ENCODE measurements at regions not wholly inside any gene's neighbourhood (a gene's known extent, or its start where the extent isn't known, plus 50 kb on each side); places are given as distances from the start of the nearest gene placed in this dataset.
"Not testable (repeated sequence)": the region's sequence is repeated elsewhere in the genome, so short reads cannot be mapped to it uniquely, and the experiment has no call there.

- DNase-seq = no peak
- no peaks in the 10 kb centered on the region for H3K36me3 ChIP-seq
- H3K4me1 ChIP-seq = no peaks in the 10 kb centered on the region
- H3K27ac ChIP-seq = no peak overlapping the region
- H3K27me3 ChIP-seq = no peaks in the 10 kb centered on the region
- intact Hi-C loops (cut with DNase I) = no loop called here
- H3K9me3 ChIP-seq = no peaks in the 10 kb centered on the region
- no peak for TF ChIP-seq POLR2A (IDR thresholded peaks at IDR 0.05)
- TF ChIP-seq POLR2AphosphoS5 (IDR thresholded peaks at IDR 0.05) = no peak
- no peak for TF ChIP-seq EP300 (IDR thresholded peaks at IDR 0.05)
- TF ChIP-seq, protein P1, sequence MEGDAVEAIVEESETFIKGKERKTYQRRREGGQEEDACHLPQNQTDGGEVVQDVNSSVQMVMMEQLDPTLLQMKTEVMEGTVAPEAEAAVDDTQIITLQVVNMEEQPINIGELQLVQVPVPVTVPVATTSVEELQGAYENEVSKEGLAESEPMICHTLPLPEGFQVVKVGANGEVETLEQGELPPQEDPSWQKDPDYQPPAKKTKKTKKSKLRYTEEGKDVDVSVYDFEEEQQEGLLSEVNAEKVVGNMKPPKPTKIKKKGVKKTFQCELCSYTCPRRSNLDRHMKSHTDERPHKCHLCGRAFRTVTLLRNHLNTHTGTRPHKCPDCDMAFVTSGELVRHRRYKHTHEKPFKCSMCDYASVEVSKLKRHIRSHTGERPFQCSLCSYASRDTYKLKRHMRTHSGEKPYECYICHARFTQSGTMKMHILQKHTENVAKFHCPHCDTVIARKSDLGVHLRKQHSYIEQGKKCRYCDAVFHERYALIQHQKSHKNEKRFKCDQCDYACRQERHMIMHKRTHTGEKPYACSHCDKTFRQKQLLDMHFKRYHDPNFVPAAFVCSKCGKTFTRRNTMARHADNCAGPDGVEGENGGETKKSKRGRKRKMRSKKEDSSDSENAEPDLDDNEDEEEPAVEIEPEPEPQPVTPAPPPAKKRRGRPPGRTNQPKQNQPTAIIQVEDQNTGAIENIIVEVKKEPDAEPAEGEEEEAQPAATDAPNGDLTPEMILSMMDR (IDR thresholded peaks at IDR 0.05) = no peak
- no peak overlapping the region for H3K4me3 ChIP-seq
- WGBS, 2 donors = 87 to 92% methylated on average over 3 of the region's 3 CpGs
These were observed 457.5 kb downstream of the FGF13 start for GRCh38 chrX:138254001-138254400.

DNA sequence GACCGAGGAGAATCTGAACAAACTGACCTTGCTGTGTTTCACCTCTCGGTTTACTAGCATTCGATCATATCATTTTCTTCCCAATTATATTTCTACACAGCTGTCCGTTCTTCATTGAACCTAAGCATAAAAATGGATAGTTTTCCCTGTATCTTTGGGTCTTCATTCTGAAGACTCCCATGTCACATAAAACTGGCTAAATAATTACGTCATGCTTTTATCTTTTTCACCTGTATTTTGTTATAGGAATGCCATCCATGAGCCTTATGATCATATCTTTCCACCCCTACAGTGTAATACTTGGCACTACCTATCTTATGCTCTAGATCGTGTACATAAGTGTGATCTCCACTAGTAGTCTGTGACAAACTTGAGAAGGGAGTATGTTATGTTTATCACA lies 456.1 kb downstream of the FGF13 start:
- no peak for DNase-seq
- WGBS, 2 donors = 86 to 89% methylated on average over 6 of the region's 6 CpGs
- no peak overlapping the region for H3K4me3 ChIP-seq
- no peaks in the 10 kb centered on the region for H3K36me3 ChIP-seq
- no peaks in the 10 kb centered on the region for H3K4me1 ChIP-seq
- intact Hi-C loops (cut with DNase I) = no loop called here
- no peak overlapping the region for H3K27ac ChIP-seq
- H3K27me3 ChIP-seq = no peaks in the 10 kb centered on the region
- H3K9me3 ChIP-seq = no peaks in the 10 kb centered on the region
- TF ChIP-seq POLR2AphosphoS5 (IDR thresholded peaks at IDR 0.05) (no peak), EP300 (IDR thresholded peaks at IDR 0.05) (no peak), POLR2A (IDR thresholded peaks at IDR 0.05) (no peak)
- TF ChIP-seq, protein P1 (IDR thresholded peaks at IDR 0.05) = no peak

GRCh38 chrX:138264095-138264494 lies 447.4 kb downstream of the FGF13 start:
- WGBS, 2 donors = 44 to 55% methylated on average over 5 of the region's 5 CpGs
- H3K4me1 ChIP-seq; H3K9me3 ChIP-seq; H3K27ac ChIP-seq; H3K4me3 ChIP-seq; H3K36me3 ChIP-seq; H3K27me3 ChIP-seq; DNase-seq; intact Hi-C loops (cut with DNase I): not testable (repeated sequence)

- Histone ChIP-seq H3K9me3 (no peaks in the 10 kb centered on the region), H3K4me3 (no peak overlapping the region), H3K27me3 (no peaks in the 10 kb centered on the region), H3K36me3 (no peaks in the 10 kb centered on the region), H3K4me1 (no peaks in the 10 kb centered on the region), H3K27ac (no peak overlapping the region)
- intact Hi-C loops (cut with DNase I) = no loop called here
- no peak for TF ChIP-seq POLR2A (IDR thresholded peaks at IDR 0.05)
- TF ChIP-seq, protein P1 (IDR thresholded peaks at IDR 0.05) = no peak
- TF ChIP-seq POLR2AphosphoS5 (IDR thresholded peaks at IDR 0.05) = no peak
- TF ChIP-seq EP300 (IDR thresholded peaks at IDR 0.05) = no peak
- WGBS, 2 donors = 95 to 100% methylated on average over 1 of the region's 1 CpG
- DNase-seq = no peak
These were observed 440.6 kb downstream of the FGF13 start for GRCh38 chrX:138270931-138271330.

- H3K27me3 ChIP-seq; H3K4me1 ChIP-seq; DNase-seq; H3K9me3 ChIP-seq; H3K27ac ChIP-seq; H3K4me3 ChIP-seq; intact Hi-C loops (cut with DNase I); H3K36me3 ChIP-seq: not testable (repeated sequence)
- WGBS, 2 donors = 92% methylated on average over 8 to 31 of the region's 31 CpGs
These were observed 428.8 kb downstream of the FGF13 start for GRCh38 chrX:138282598-138283150.

DNA sequence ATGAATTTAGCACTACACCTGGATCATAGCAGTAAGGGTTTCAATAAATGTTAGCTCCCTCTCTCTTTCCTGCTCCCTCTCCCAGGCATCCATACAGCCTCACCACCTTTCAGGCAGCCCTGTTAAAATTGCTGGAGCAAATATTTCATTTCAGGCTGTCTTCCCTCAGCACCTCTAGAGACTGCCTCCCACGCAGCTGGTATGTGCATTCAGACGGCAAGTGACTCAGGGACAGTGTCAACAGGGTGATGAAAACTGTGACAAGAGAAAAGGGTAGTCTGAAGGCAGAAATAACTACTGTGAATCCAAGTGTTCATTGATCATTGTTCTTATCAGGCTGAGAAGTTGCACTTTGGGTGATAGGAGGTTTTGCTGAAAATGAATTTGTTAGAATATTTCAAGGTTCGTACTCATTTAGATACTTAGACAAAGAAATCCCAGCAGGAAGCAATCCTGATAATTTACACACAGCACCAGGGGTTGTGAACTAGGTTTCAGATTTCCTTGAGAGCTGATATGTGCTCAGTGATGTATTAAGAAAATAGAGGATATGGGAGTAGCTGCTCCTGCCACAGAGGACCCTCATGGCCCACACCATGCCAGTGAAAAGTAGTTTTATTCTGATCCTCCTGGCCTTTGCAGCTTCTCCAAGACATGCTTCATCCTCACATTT lies 424.2 kb downstream of the FGF13 start:
- H3K36me3 ChIP-seq = no peaks in the 10 kb centered on the region
- intact Hi-C loops (cut with DNase I) = no loop called here
- WGBS, 2 donors = 21 to 68% methylated on average over 3 of the region's 3 CpGs
- no peaks in the 10 kb centered on the region for H3K27me3 ChIP-seq
- DNase-seq = no peak
- no peak overlapping the region for H3K4me3 ChIP-seq
- no peaks in the 10 kb centered on the region for H3K9me3 ChIP-seq
- no peaks in the 10 kb centered on the region for H3K4me1 ChIP-seq
- TF ChIP-seq POLR2AphosphoS5 (IDR thresholded peaks at IDR 0.05) (no peak), EP300 (IDR thresholded peaks at IDR 0.05) (no peak), POLR2A (IDR thresholded peaks at IDR 0.05) (no peak)
- TF ChIP-seq, protein P1 (IDR thresholded peaks at IDR 0.05) = no peak
- no peak overlapping the region for H3K27ac ChIP-seq
